HCT116 (cell line): ENCODE measurements at regions not wholly inside any gene's neighbourhood (a gene's known extent, or its start where the extent isn't known, plus 50 kb on each side); places are given as distances from the start of the nearest gene placed in this dataset.

Source experiments
- ATAC-seq: fragments of 200-7000 bp; cut with Tn5 transposase; 2 replicates; pipeline ENCODE4 v1.9.1; 2020; ENCODE audit warnings: mild to moderate bottlenecking, moderate library complexity
- BruUV-seq: library from RNA; stranded (reverse); fragments of 400-500 nt; replicated peaks from 2 replicates; lab custom pipeline; 2021; lab: Mats Ljungman, UMichigan
- CTCF ChIA-PET: fragments of 300-600 bp; sonication (Branson Sonifier 250); formaldehyde crosslinking; loops from one replicate; lab custom pipeline; 2021; ENCODE audit warnings: antibody characterized with exemption; lab: Charles Lee
- POLR2A ChIA-PET: fragments of 300-600, 350-600 bp; sonication (Branson Sonifier 250); formaldehyde crosslinking; loops from one replicate; lab custom pipeline; 2021; ENCODE audit warnings: antibody characterized with exemption; lab: Charles Lee
- RAD21 ChIA-PET, 2 experiments: fragments of 300-600 bp; sonication (Branson Sonifier 250); formaldehyde crosslinking; loops; one replicate each; lab custom pipeline; 2023; ENCODE audit warnings: low total read pairs in 2 of 2; ENCODE audit not compliant: uncharacterized antibody in 2 of 2, unreplicated experiment in 2 of 2, low non-redundant PET in 1 of 2; lab: Charles Lee
- DNase-seq: peaks from one replicate; pipeline ENCODE4 v3.0.0-alpha.2; 2010; ENCODE audit warnings: low read depth, low spot score
- H2AFZ ChIP-seq: fragments of 200-600 bp; shearing (Covaris generic), sonication (generic); 2 replicates; pipeline ENCODE4 v1.6.1; 2017; ENCODE audit warnings: low read depth, mixed run types, mixed read lengths, antibody characterized with exemption, low read length; ENCODE audit not compliant: poor library complexity, severe bottlenecking
- H3K27ac ChIP-seq: 2 replicates; pipeline ENCODE4 v1.5.1; 2012; ENCODE audit warnings: low read depth, low read length
- H3K27me3 ChIP-seq: fragments of 200-600 bp; sonication (generic); 2 replicates; pipeline ENCODE4 v1.6.1; 2016; ENCODE audit warnings: mixed run types, low read length, mixed read lengths; ENCODE audit not compliant: insufficient read depth
- H3K36me3 ChIP-seq, 2 experiments: fragments of 200-500 bp in 1 of 2; fragments of 200-600 bp in 1 of 2; sonication (Bioruptor generic) in 1 of 2; sonication (generic) in 1 of 2; 2 replicates each; pipeline versions ENCODE4 v1.5.1 to v1.6.1; 2014 to 2016; ENCODE audit warnings: low read length in 2 of 2, inconsistent platforms in 1 of 2, mixed read lengths in 1 of 2, mixed run types in 1 of 2; ENCODE audit not compliant: insufficient read depth in 2 of 2, control insufficient read depth in 1 of 2
- H3K4me1 ChIP-seq, 2 experiments: fragments of 200-600 bp in 1 of 2; sonication (generic) in 1 of 2; 2 replicates each; pipeline versions ENCODE4 v1.5.1 to v1.6.1; 2012 to 2017; ENCODE audit warnings: low read length in 2 of 2, inconsistent platforms in 1 of 2, mild to moderate bottlenecking in 1 of 2, mixed read lengths in 1 of 2, mixed run types in 1 of 2, moderate library complexity in 1 of 2; ENCODE audit not compliant: insufficient read depth in 2 of 2, control insufficient read depth in 1 of 2
- H3K4me2 ChIP-seq: fragments of 200-600 bp; sonication (generic); 2 replicates; pipeline ENCODE4 v1.6.1; 2017; ENCODE audit warnings: mixed run types, low read length, mixed read lengths
- H3K4me3 ChIP-seq, 2 experiments: fragments of 200-600 bp in 1 of 2; sonication (generic) in 1 of 2; replicated peaks in 1 of 2; 2 replicates each; pipeline ENCODE4 v1.5.1; 2011 to 2016; ENCODE audit warnings: low read length in 2 of 2, control low read depth in 1 of 2, low read depth in 1 of 2, mild to moderate bottlenecking in 1 of 2, mixed read lengths in 1 of 2, mixed run types in 1 of 2
- H3K79me2 ChIP-seq: fragments of 200-600 bp; sonication (generic); 2 replicates; pipeline ENCODE4 v1.6.1; 2017; ENCODE audit warnings: mild to moderate bottlenecking, mixed run types, low read length, moderate library complexity, mixed read lengths; ENCODE audit not compliant: insufficient read depth
- H3K9ac ChIP-seq: fragments of 200-600 bp; sonication (generic); 2 replicates; pipeline ENCODE4 v1.6.1; 2016; ENCODE audit warnings: low read length, mixed read lengths
- H3K9me2 ChIP-seq: fragments of 200-600 bp; sonication (generic), shearing (Covaris generic); 2 replicates; pipeline ENCODE4 v1.6.1; 2017; ENCODE audit warnings: mixed run types, mild to moderate bottlenecking, moderate library complexity; ENCODE audit not compliant: insufficient read depth
- H3K9me3 ChIP-seq, 2 experiments: fragments of 200-500 bp in 1 of 2; fragments of 200-600 bp in 1 of 2; sonication (Bioruptor generic) in 1 of 2; sonication (generic) in 1 of 2; 2 replicates each; pipeline ENCODE4 v1.6.1; 2014 to 2017; ENCODE audit warnings: low read length in 2 of 2, mixed read lengths in 2 of 2, inconsistent platforms in 1 of 2, low read depth in 1 of 2, mild to moderate bottlenecking in 1 of 2, mixed run types in 1 of 2, moderate library complexity in 1 of 2; ENCODE audit not compliant: control insufficient read depth in 1 of 2, insufficient read depth in 1 of 2
- H4K20me1 ChIP-seq: fragments of 200-600 bp; sonication (generic), shearing (Covaris generic); 2 replicates; pipeline ENCODE4 v1.6.1; 2017; ENCODE audit warnings: mixed run types, mild to moderate bottlenecking, moderate library complexity; ENCODE audit not compliant: insufficient read depth
- CBX3 ChIP-seq: IDR thresholded peaks from 2 replicates; pipeline ENCODE4 v1.6.1; 2012; ENCODE audit warnings: low read depth
- CEBPB ChIP-seq: IDR thresholded peaks from 2 replicates; pipeline ENCODE4 v1.6.1; 2012; ENCODE audit warnings: low read depth
- ELF1 ChIP-seq: IDR thresholded peaks from 2 replicates; pipeline ENCODE4 v1.6.1; 2012; ENCODE audit warnings: low read depth, borderline replicate concordance
- EZH2phosphoT487 ChIP-seq: fragments of 200-600 bp; IDR thresholded peaks from 2 replicates; pipeline ENCODE4 v1.6.1; 2018; ENCODE audit warnings: antibody characterized with exemption, borderline replicate concordance
- FOSL1 ChIP-seq: IDR thresholded peaks from 2 replicates; pipeline ENCODE4 v1.6.1; 2012; ENCODE audit warnings: low read depth
- JUND ChIP-seq: IDR thresholded peaks from 2 replicates; pipeline ENCODE4 v1.6.1; 2012
- POLR2A ChIP-seq: IDR thresholded peaks from 2 replicates; pipeline ENCODE4 v1.7.0; 2011; ENCODE audit warnings: borderline replicate concordance; ENCODE audit not compliant: insufficient read depth, insufficient read length; ENCODE audit errors: extremely low read depth
- POLR2AphosphoS5 ChIP-seq: IDR thresholded peaks from 2 replicates; pipeline ENCODE4 v1.6.1; 2011; ENCODE audit warnings: mild to moderate bottlenecking, low read depth, low read length, moderate library complexity
- RAD21 ChIP-seq: IDR thresholded peaks from 2 replicates; pipeline ENCODE4 v1.6.1; 2012; ENCODE audit warnings: low read depth, mild to moderate bottlenecking
- SP1 ChIP-seq: IDR thresholded peaks from 2 replicates; pipeline ENCODE4 v1.6.1; 2012; ENCODE audit warnings: low read depth
- SRF ChIP-seq: IDR thresholded peaks from 2 replicates; pipeline ENCODE4 v1.6.1; 2012; ENCODE audit warnings: low read depth
- YY1 ChIP-seq: IDR thresholded peaks from 2 replicates; pipeline ENCODE4 v1.6.1; 2011; ENCODE audit warnings: low read length, low read depth, moderate library complexity, mild to moderate bottlenecking; ENCODE audit not compliant: insufficient replicate concordance; ENCODE audit errors: extremely low read depth
- ZFX ChIP-seq: fragments of 450-650 bp; IDR thresholded peaks from 2 replicates; pipeline ENCODE4 v1.6.1; 2017
- ZNF274 ChIP-seq: fragments of 200-500 bp; sonication (Bioruptor generic); IDR thresholded peaks from 2 replicates; pipeline ENCODE4 v1.6.1; 2014; ENCODE audit warnings: mild to moderate bottlenecking, low read depth, low read length, inconsistent platforms
- intact Hi-C: fragments of 100-400 bp; cut with micrococcal nuclease; formaldehyde crosslinking; loops from 2 replicates; pipeline ENCODE4 v1.10.0; 2022
- TF ChIP-seq, protein P1 (sequence below), 3 experiments: fragments of 200-600 bp in 1 of 3; sonication (generic) in 1 of 3; IDR thresholded peaks in 2 of 3; conservative IDR thresholded peaks in 1 of 3; 2 replicates each; pipeline ENCODE4 v1.5.1; 2012 to 2017; ENCODE audit warnings: low read depth in 2 of 3, low read length in 2 of 3, antibody characterized with exemption in 1 of 3, borderline replicate concordance in 1 of 3, control low read depth in 1 of 3, mild to moderate bottlenecking in 1 of 3, mixed read lengths in 1 of 3, mixed run types in 1 of 3, moderate library complexity in 1 of 3; ENCODE audit not compliant: insufficient read depth in 1 of 3
- TF ChIP-seq, protein P2 (sequence below): IDR thresholded peaks from 2 replicates; pipeline ENCODE4 v1.6.1; 2012
- TF ChIP-seq, protein P3 (sequence below): IDR thresholded peaks from 2 replicates; pipeline ENCODE4 v1.6.1; 2011; ENCODE audit warnings: mild to moderate bottlenecking, low read length, moderate library complexity; ENCODE audit not compliant: insufficient replicate concordance; ENCODE audit errors: extremely low read depth
- TF ChIP-seq, protein P4 (sequence below): IDR thresholded peaks from 2 replicates; pipeline ENCODE4 v1.6.1; 2012
- TF ChIP-seq, protein P5 (sequence below): IDR thresholded peaks from 2 replicates; pipeline ENCODE4 v1.6.1; 2012; ENCODE audit warnings: low read depth

DNA sequence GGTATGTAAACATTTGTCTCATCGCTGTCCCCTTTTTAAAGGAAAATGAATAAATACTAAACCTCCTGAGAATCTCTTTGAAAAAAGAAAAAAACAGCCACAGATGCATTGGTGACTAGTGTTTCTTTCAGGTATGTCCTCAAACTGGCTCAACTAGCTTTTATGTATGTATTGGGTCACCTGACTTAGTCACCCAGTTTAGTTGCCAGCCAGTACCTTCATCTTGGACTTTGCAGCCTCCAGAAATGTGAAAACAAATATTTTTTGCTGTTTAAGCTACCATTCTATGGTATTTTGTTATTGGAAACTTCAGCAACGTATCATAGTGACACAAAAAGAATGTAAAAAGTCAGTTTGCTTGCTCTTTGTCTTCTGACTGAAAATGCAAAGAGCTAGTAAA lies 1263.5 kb downstream of the FAM133A start:
- no peaks in the 10 kb centered on the region for H3K9me3 ChIP-seq
- H3K27ac ChIP-seq: no peak overlapping the region
- no peaks in the 10 kb centered on the region; the same call in 1 of the 2 replicates for H4K20me1 ChIP-seq
- no peaks in the 10 kb centered on the region for H3K4me1 ChIP-seq
- ATAC-seq: no peak
- POLR2A ChIA-PET: no interaction called here
- DNase-seq: no peak
- H3K4me2 ChIP-seq: no peak overlapping the region
- no peaks in the 10 kb centered on the region for H3K79me2 ChIP-seq
- H3K27me3 ChIP-seq: no peaks in the 10 kb centered on the region
- BruUV-seq: no TSS peak
- no peak overlapping the region for H3K4me3 ChIP-seq
- RAD21 ChIA-PET: no interaction called here
- no peak overlapping the region for H3K9ac ChIP-seq
- CTCF ChIA-PET: no interaction called here
- no peak overlapping the region for H2AFZ ChIP-seq
- no peaks in the 10 kb centered on the region for H3K36me3 ChIP-seq
- TF ChIP-seq, protein P1, sequence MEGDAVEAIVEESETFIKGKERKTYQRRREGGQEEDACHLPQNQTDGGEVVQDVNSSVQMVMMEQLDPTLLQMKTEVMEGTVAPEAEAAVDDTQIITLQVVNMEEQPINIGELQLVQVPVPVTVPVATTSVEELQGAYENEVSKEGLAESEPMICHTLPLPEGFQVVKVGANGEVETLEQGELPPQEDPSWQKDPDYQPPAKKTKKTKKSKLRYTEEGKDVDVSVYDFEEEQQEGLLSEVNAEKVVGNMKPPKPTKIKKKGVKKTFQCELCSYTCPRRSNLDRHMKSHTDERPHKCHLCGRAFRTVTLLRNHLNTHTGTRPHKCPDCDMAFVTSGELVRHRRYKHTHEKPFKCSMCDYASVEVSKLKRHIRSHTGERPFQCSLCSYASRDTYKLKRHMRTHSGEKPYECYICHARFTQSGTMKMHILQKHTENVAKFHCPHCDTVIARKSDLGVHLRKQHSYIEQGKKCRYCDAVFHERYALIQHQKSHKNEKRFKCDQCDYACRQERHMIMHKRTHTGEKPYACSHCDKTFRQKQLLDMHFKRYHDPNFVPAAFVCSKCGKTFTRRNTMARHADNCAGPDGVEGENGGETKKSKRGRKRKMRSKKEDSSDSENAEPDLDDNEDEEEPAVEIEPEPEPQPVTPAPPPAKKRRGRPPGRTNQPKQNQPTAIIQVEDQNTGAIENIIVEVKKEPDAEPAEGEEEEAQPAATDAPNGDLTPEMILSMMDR (IDR thresholded peaks at IDR 0.05 in 2 of 3, conservative IDR thresholded peaks at IDR 0.05 in 1 of 3; ENCODE audit: borderline replicate concordance in 1 of 3, insufficient read depth in 1 of 3, low read depth in 2 of 3, low read length in 2 of 3): no peak
- TF ChIP-seq SRF (no peak), RAD21 (no peak), ZNF274 (no peak), POLR2AphosphoS5 (no peak), EZH2phosphoT487 (no peak), ELF1 (no peak), SP1 (no peak), CEBPB (no peak), YY1 (no peak), CBX3 (no peak), POLR2A (no peak), FOSL1 (no peak), JUND (no peak), ZFX (no peak)
- TF ChIP-seq, protein P2, sequence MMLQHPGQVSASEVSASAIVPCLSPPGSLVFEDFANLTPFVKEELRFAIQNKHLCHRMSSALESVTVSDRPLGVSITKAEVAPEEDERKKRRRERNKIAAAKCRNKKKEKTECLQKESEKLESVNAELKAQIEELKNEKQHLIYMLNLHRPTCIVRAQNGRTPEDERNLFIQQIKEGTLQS: no peak
- TF ChIP-seq, protein P3, sequence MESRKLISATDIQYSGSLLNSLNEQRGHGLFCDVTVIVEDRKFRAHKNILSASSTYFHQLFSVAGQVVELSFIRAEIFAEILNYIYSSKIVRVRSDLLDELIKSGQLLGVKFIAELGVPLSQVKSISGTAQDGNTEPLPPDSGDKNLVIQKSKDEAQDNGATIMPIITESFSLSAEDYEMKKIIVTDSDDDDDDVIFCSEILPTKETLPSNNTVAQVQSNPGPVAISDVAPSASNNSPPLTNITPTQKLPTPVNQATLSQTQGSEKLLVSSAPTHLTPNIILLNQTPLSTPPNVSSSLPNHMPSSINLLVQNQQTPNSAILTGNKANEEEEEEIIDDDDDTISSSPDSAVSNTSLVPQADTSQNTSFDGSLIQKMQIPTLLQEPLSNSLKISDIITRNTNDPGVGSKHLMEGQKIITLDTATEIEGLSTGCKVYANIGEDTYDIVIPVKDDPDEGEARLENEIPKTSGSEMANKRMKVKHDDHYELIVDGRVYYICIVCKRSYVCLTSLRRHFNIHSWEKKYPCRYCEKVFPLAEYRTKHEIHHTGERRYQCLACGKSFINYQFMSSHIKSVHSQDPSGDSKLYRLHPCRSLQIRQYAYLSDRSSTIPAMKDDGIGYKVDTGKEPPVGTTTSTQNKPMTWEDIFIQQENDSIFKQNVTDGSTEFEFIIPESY: no peak
- TF ChIP-seq, protein P4, sequence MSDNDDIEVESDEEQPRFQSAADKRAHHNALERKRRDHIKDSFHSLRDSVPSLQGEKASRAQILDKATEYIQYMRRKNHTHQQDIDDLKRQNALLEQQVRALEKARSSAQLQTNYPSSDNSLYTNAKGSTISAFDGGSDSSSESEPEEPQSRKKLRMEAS: no peak
- TF ChIP-seq, protein P5, sequence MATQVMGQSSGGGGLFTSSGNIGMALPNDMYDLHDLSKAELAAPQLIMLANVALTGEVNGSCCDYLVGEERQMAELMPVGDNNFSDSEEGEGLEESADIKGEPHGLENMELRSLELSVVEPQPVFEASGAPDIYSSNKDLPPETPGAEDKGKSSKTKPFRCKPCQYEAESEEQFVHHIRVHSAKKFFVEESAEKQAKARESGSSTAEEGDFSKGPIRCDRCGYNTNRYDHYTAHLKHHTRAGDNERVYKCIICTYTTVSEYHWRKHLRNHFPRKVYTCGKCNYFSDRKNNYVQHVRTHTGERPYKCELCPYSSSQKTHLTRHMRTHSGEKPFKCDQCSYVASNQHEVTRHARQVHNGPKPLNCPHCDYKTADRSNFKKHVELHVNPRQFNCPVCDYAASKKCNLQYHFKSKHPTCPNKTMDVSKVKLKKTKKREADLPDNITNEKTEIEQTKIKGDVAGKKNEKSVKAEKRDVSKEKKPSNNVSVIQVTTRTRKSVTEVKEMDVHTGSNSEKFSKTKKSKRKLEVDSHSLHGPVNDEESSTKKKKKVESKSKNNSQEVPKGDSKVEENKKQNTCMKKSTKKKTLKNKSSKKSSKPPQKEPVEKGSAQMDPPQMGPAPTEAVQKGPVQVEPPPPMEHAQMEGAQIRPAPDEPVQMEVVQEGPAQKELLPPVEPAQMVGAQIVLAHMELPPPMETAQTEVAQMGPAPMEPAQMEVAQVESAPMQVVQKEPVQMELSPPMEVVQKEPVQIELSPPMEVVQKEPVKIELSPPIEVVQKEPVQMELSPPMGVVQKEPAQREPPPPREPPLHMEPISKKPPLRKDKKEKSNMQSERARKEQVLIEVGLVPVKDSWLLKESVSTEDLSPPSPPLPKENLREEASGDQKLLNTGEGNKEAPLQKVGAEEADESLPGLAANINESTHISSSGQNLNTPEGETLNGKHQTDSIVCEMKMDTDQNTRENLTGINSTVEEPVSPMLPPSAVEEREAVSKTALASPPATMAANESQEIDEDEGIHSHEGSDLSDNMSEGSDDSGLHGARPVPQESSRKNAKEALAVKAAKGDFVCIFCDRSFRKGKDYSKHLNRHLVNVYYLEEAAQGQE: no peak
- H3K9me2 ChIP-seq: no peaks in the 10 kb centered on the region
- intact Hi-C loops: no loop called here
